ENCODE measurements at regions not wholly inside any gene's neighbourhood (a gene's known extent, or its start where the extent isn't known, plus 50 kb on each side); places are given as distances from the start of the nearest gene placed in this dataset.

DNA sequence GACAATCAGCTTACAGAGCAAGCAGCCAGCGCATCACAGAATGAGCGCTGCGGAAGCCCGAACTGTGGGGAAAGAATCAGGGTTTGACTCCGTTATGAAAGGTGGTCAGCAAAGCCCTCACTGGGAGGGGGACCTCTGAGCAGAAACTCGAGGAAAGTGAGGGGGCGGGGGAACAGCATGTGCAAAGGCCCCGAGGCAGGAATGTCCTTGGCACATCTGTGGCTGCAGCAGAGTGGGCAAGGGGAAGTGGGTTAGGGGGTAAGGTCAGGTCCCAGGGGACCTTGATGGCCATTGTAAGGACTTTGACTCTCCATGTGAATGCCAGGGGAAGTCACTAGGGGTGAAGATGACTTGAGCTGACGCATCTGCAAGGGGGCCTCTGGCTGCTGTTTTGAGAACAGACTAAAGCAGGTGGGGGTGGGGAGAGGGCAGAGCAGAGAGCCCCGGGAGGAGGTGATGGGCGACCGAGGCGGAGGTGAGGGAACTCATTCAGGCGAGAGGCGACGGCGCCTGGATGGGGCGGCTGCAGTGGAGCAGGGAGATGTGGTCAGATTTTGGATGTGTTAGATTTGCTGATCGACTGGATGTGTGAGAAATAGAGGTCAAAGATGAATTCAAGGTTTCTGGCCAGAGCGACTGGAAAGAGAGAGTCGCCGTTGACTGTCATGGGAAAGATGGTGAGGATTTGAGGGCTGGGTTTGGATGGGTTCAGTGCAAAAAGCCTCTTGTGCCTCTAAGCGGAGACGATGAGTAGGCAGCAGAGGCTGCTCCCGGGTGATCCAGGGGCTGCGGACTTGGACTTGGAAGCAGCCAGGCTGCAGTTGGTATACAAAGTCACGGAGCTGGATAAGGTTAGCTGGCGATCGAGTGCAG, 108.0 kb upstream of the ZBTB40 start:
- Histone ChIP-seq H3K9me3 (ENCODE audit: control insufficient read depth, insufficient read depth, low read length) (no peaks in the 10 kb centered on the region), H3K4me3 (ENCODE audit: low read length) (no peak overlapping the region), H4K20me1 (ENCODE audit: control insufficient read depth, insufficient read depth, low read depth, low read length) (no peaks in the 10 kb centered on the region), H3K27me3 (ENCODE audit: control insufficient read depth, low read length) (no peaks in the 10 kb centered on the region), H3K27ac (ENCODE audit: low read depth, low read length) (no peak overlapping the region), H3F3A (ENCODE audit: control insufficient read depth, insufficient read depth) (no peaks in the 10 kb centered on the region), H3K4me2 (ENCODE audit: low read length) (no peak overlapping the region), H3K4me1 (ENCODE audit: control insufficient read depth, low read length) (no peaks in the 10 kb centered on the region), H3K36me3 (ENCODE audit: control insufficient read depth, low read length) (no peaks in the 10 kb centered on the region), H3K79me2 (ENCODE audit: control insufficient read depth, low read length) (no peaks in the 10 kb centered on the region), H3K9me2 (replicated peaks; ENCODE audit: control insufficient read depth, low read length) (no peaks in the 10 kb centered on the region)
- TF ChIP-seq, protein P1, sequence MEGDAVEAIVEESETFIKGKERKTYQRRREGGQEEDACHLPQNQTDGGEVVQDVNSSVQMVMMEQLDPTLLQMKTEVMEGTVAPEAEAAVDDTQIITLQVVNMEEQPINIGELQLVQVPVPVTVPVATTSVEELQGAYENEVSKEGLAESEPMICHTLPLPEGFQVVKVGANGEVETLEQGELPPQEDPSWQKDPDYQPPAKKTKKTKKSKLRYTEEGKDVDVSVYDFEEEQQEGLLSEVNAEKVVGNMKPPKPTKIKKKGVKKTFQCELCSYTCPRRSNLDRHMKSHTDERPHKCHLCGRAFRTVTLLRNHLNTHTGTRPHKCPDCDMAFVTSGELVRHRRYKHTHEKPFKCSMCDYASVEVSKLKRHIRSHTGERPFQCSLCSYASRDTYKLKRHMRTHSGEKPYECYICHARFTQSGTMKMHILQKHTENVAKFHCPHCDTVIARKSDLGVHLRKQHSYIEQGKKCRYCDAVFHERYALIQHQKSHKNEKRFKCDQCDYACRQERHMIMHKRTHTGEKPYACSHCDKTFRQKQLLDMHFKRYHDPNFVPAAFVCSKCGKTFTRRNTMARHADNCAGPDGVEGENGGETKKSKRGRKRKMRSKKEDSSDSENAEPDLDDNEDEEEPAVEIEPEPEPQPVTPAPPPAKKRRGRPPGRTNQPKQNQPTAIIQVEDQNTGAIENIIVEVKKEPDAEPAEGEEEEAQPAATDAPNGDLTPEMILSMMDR (IDR thresholded peaks at IDR 0.05; ENCODE audit: low read depth, low read length, poor library complexity, severe bottlenecking), result no peak
- no peak for TF ChIP-seq EZH2phosphoT487 (IDR thresholded peaks at IDR 0.05; ENCODE audit: borderline replicate concordance, low read length)

DNA sequence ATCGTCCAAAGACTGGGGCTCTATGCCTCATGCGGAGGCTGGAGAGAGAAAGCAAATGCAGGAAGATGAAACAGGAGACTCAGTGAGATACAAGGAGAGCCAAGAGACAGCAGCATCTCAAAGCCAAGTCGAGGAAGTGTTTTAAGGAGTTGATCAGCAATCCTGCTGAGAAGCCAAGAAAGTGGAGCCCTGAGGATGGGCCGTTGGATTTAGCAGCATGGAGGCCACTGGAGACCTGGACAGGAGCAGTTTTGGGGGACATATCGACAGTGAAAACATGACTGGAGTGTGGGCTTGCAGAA, 107.4 kb upstream of the ZBTB40 start:
- no peaks in the 10 kb centered on the region for H3F3A ChIP-seq (ENCODE audit: control insufficient read depth, insufficient read depth)
- H3K9me2 ChIP-seq (replicated peaks; ENCODE audit: control insufficient read depth, low read length), result no peaks in the 10 kb centered on the region
- H3K79me2 ChIP-seq (ENCODE audit: control insufficient read depth, low read length), result no peaks in the 10 kb centered on the region
- no peak overlapping the region for H3K27ac ChIP-seq (ENCODE audit: low read depth, low read length)
- no peaks in the 10 kb centered on the region for H3K27me3 ChIP-seq (ENCODE audit: control insufficient read depth, low read length)
- no peaks in the 10 kb centered on the region for H3K36me3 ChIP-seq (ENCODE audit: control insufficient read depth, low read length)
- H3K4me3 ChIP-seq (ENCODE audit: low read length), result no peak overlapping the region
- no peaks in the 10 kb centered on the region for H4K20me1 ChIP-seq (ENCODE audit: control insufficient read depth, insufficient read depth, low read depth, low read length)
- H3K4me2 ChIP-seq (ENCODE audit: low read length), result no peak overlapping the region
- H3K4me1 ChIP-seq (ENCODE audit: control insufficient read depth, low read length), result no peaks in the 10 kb centered on the region
- TF ChIP-seq, protein P1 (IDR thresholded peaks at IDR 0.05; ENCODE audit: low read depth, low read length, poor library complexity, severe bottlenecking), result no peak
- TF ChIP-seq EZH2phosphoT487 (IDR thresholded peaks at IDR 0.05; ENCODE audit: borderline replicate concordance, low read length), result no peak
- H3K9me3 ChIP-seq (ENCODE audit: control insufficient read depth, insufficient read depth, low read length), result no peaks in the 10 kb centered on the region

DNA sequence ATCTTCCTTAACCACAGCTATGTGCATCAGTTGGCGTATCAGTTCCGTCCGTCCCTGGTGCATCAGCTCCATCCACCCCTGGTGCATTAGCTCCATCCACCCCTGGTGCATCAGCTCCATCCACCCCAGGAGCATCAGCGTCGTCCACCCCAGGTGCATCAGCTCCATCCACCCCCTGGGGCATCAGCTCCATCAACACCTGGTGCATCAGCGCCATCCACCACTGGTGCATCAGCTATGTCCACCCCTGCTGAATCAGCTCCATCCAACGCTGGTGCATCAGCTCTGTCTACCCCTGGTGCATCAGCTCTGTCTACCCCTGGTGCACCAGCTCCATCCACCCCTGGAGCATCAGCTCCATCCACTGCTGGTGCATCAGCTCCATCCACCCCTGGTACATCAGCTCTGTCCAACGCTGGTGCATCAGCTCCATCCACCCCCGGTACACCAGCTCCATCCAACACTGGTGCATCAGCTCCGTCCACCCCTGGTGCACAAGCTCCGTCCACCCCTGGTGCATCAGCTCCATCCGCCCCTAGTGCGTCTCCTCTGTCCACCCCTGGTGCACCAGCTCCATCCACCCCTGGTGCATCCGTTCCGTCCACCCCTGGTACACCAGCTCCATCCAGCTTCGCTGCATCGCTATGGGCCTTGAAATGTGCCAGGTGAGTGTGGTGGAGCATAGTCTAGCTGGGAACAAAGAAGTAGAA, 106.6 kb upstream of the ZBTB40 start:
- H4K20me1 ChIP-seq (ENCODE audit: control insufficient read depth, insufficient read depth, low read depth, low read length), result no peaks in the 10 kb centered on the region
- no peak overlapping the region for H3K4me3 ChIP-seq (ENCODE audit: low read length)
- no peaks in the 10 kb centered on the region for H3K27me3 ChIP-seq (ENCODE audit: control insufficient read depth, low read length)
- no peaks in the 10 kb centered on the region for H3K79me2 ChIP-seq (ENCODE audit: control insufficient read depth, low read length)
- no peaks in the 10 kb centered on the region for H3K9me2 ChIP-seq (replicated peaks; ENCODE audit: control insufficient read depth, low read length)
- no peaks in the 10 kb centered on the region for H3K36me3 ChIP-seq (ENCODE audit: control insufficient read depth, low read length)
- H3K4me2 ChIP-seq (ENCODE audit: low read length), result no peak overlapping the region
- no peak overlapping the region for H3K27ac ChIP-seq (ENCODE audit: low read depth, low read length)
- no peaks in the 10 kb centered on the region for H3F3A ChIP-seq (ENCODE audit: control insufficient read depth, insufficient read depth)
- H3K4me1 ChIP-seq (ENCODE audit: control insufficient read depth, low read length), result no peaks in the 10 kb centered on the region
- no peak for TF ChIP-seq EZH2phosphoT487 (IDR thresholded peaks at IDR 0.05; ENCODE audit: borderline replicate concordance, low read length)
- TF ChIP-seq, protein P1 (IDR thresholded peaks at IDR 0.05; ENCODE audit: low read depth, low read length, poor library complexity, severe bottlenecking), result no peak
- H3K9me3 ChIP-seq (ENCODE audit: control insufficient read depth, insufficient read depth, low read length), result no peaks in the 10 kb centered on the region
